ENCODE measurements at regions not wholly inside any gene's neighbourhood (a gene's known extent, or its start where the extent isn't known, plus 50 kb on each side); places are given as distances from the start of the nearest gene placed in this dataset.

GRCh38 chr1:99546432-99547416 is 99.2 kb upstream of the PALMD start:
- DNase-seq = peak; percentile 49

- DNase-seq = peak; percentile 41
Observed at GRCh38 chr1:99548943-99549605, 96.8 kb upstream of the PALMD start.

DNA sequence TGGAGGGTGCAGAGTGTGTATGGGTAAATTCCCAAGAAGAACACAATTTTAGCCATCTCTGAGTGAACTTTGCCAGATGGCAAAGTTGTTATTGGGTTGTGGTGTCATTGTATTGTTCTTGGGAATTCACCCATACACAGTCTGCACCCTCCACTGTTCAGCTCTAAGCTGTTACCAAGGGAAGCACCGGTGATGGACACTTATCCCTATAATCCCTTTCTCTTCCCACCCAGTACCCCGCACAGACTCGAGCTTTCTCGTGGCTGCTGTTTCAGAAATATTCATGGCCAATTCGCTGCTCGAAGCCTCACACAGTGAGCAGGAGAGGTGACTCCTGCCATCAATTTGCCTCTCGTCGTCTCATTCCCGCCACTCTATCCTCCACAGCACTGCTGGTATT is 95.7 kb upstream of the PALMD start:
- no peak for DNase-seq

DNA sequence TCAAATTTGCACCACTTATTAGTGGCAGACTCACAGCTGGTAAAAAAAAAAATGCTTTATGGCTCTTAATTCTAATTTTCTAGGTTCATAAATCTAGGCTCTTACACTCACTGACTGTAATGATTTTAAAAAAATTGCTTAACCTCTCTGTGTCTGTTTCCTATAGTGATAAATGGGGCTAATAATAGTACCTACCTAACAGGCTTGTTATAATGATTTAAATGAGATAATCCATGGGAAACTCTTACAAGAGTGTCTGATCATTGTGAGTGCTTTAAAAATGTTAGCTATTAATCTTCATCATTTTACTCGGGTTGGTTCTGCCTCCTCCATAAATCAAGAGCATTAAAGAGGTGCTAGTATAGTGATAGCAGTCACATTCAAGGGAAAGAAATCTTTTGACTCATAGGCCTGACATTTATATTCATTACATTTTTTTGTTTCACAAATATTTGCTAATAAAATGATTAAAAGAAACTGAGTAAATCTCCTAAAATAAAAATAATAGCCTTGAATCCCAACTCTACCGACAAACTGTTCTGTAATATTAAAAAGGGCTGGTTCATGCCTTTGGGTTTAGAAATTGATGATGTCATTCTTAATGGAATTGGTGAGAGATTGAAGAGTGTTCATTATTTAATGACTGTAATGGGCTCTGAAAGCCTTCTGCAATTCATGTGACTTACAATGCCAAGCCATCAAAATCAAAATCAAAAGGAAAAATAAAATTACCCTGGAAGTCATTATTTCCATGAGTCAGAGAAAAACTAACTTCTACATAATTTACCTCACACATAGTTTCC is 93.9 kb upstream of the PALMD start:
- no peak for DNase-seq

DNA sequence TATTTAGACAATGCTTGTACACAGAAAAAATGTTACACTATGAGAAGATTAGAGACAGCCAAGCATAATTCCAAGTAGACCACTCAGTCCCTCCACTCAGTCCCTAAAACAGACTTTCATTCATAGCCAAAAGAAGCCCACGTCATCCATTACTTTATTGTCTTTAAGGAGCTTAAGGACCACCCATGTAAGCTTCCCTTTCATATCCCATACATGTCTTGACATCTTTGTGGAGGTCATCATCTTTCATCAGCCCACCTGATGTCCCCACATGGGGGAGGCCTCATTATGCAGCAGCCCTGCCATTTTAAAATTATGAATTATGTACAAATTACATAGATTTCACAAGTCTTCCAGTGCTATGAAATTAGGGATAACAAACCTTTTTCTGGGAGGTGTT is 92.6 kb upstream of the PALMD start:
- DNase-seq = no peak

DNA sequence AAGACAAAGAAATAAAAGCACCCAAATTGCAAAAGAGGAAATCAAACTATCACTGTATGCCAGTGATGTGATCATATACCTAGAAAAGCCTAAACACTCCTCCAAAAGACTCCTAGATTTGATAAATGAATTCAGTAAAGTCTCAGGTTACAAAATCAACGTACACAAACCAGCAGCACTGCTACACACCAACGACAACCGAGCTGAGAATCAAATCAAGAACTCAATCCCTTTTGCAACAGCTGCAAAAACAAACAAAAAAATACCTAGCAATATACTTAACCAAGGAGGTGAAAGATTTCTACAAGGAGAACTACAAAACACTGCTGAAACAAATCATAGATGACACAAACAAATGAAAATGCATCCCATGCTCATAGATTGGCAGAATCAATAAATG is 92.1 kb upstream of the PALMD start:
- DNase-seq = peak; percentile 34

DNA sequence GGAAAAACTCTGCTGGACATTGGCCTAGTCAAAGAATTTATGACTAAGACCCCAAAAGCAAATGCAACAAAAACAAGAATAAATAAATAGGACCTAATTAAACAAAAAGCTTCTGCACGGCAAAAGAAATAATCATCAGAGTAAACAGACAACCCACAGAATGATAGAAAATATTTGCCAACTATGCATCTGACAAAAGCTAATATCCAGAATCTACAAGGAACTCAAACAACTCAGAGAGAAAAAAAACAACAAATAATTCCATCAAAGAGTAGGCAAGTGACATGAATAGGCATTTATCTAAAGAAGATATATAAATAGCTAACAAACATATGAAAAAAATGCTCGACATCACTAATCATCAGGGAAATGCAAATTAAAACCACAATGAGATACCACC is 91.2 kb upstream of the PALMD start:
- DNase-seq = peak; percentile 58

- DNase-seq = peak; percentile 34
Observed at GRCh38 chr1:99557546-99558202, 88.2 kb upstream of the PALMD start.

DNA sequence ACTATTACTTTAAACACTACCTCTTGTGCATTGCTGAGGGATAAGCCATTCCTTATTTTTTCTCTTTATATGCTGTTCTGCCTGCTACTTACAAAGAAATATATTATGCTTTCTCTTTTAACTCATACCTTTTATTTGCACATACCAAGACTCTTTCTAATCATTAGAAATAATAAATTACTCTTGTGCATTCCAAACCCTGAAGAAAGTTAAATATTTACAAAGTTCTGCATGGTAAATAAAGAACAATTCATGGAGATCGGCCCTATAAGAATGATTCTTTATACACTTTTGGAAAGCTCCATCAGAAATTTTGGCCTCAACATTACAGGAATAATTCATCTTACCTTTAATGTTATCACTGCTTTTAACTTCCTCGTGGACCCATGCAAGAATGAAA is 86.7 kb upstream of the PALMD start:
- DNase-seq = no peak

DNA sequence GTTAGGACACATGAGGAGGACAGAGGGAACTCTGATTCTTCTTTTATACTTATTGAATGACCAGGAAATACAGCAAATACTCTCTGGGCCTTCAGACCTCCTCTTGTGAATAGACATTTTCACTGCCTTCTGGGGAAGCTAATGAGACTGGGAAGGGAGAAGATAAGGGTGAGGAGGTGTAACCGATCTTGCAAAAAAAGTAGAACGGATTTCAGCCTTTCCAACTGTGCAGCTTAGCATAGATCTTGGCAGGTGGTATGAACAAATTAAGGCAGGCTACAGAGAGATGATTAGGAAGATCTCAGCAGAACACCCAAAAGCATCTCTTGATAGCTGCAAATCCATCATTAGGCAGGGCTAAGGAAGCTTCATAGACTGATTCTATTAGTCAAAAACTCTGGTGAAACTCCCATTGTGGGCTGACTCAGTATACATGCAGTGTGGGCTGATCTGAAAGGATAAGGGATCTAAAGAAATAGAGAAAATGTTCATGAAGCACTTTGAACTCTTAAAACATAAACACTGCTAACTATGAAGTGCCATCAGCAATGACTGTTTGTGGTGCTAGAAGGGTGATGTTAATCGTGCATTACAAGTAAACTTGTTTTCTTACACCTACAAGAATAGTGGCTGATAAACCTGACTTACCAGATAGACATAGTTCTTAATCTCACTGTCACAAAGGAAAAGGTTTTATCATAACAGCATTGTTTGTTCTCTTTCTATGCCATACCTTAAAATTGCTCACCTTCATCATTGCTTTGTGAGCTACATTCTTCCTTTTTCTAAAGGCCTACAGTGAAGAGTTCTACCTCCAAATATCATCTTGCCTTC is 85.5 kb upstream of the PALMD start:
- DNase-seq = peak; percentile 20

GRCh38 chr1:99561952-99562351 is 84.0 kb upstream of the PALMD start:
- no peak for DNase-seq

GRCh38 chr1:99565606-99566289 is 80.2 kb upstream of the PALMD start:
- no peak for DNase-seq

DNA sequence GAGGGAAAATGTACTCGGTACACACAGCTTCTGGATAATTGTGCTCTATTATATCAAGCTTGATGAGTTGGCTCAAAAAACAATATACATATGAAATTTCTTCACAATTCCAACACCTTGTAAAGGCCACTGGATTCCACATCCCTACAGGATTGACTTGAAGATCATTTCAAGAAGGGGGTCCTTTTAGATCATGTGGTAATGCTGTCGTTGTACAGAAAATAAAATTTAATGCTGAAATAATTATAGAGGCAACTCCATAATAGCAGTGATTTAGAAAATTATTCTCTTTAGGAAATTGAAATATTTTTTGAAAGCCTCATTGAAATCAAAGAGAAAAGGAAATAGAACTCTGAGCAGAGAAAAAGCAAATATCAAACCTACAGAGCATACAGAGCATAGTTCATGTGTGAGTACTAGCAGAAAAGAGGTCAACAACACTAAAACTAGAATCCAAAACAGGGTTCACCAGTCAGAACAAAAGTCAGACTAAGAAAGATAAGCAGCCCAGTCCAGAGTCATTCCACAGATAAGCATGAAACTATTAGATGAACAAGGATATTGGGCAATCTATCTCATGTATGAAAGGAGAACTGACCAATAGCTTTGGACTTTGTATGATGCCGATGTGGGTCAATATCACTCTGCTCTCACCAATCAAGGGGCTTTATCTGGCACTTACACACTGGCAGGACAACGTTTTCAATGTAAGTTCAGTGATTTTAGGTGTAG is 79.5 kb upstream of the PALMD start:
- no peak for DNase-seq

- no peak for DNase-seq
Observed at GRCh38 chr1:99570486-99571089, 75.3 kb upstream of the PALMD start.

GRCh38 chr1:99571092-99571734 is 74.7 kb upstream of the PALMD start:
- no peak for DNase-seq

DNA sequence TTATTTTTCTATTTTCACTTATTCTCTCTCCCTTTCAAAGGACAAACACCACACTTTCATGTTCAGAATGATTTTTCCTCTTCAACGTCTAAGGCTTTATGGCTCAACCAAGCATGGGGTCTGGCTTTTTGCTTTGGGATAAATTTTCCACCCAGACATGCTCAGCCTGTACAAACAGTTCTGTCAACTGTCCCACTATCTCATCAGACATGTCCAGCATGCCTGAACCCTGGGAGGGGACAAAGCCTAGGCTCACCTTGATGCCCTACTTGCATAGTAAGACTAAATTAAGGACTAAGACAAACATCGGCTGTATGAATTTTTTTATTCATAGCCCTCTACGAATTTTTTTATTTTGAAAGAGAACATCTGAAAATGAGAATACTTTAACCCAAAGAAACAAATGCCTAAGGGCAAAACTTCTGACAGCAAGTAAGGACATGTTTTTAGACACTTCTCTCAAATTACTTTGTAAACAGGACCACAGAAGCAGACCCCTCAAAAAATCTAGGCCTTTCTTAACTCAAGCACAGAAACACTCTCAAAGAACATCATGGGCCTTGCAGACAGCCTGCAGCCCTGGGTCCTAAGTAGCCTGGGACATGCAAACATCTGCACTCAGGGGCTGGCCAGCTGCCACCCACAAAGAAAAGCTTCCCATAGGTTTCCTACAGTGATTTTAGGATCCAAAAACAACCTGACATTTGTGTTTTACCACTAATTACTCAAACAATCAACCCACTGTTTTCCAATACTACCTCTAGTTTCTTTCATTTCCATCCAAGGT is 72.3 kb upstream of the PALMD start:
- no peak for DNase-seq

DNA sequence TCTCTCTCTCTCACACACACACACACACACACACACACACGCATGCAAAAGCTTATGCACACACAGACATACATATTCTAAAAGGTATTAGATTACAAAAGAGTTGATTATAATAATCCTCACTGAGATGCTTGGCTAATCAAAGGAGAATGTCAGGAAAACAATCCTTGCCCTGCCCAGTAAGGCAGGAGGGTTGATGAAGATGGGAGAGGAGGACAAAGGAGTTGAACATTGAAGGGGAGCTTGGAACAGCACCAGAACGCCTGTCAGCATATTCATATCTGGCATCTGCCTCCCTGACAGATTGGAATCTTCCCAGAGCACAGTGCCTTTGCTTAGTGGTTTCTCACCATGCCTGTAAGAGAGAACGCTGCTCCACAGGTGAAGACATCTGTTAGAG is 68.6 kb upstream of the PALMD start:
- DNase-seq = no peak

GRCh38 chr1:99579691-99580172 is 66.2 kb upstream of the PALMD start:
- DNase-seq = peak; percentile 31

- DNase-seq = no peak
Observed at GRCh38 chr1:99580451-99580850, 65.5 kb upstream of the PALMD start.
